Upper lobe of left lung (tissue), 4 donors: ENCODE measurements at regions not wholly inside any gene's neighbourhood (a gene's known extent, or its start where the extent isn't known, plus 50 kb on each side); places are given as distances from the start of the nearest gene placed in this dataset.

ENCODE experiments used
- EP300 ChIP-seq, 4 donors: sonication (generic); formaldehyde crosslinking; IDR thresholded peaks; one replicate each; pipeline ENCODE4 v1.5.1; 2017; ENCODE audit warnings: antibody characterized with exemption in 4 of 4, control low read depth in 2 of 4
- POLR2A ChIP-seq, 4 donors: fragments of 450-650 bp; IDR thresholded peaks; one replicate each; pipeline ENCODE4 v1.5.1; 2016 to 2017; ENCODE audit warnings: antibody characterized with exemption in 4 of 4, mild to moderate bottlenecking in 2 of 4
- POLR2AphosphoS5 ChIP-seq, 2 donors: sonication (generic); formaldehyde crosslinking; IDR thresholded peaks; one replicate each; pipeline ENCODE4 v1.5.1; 2017; ENCODE audit warnings: antibody characterized with exemption in 2 of 2
- TF ChIP-seq, protein P1 (sequence below), 6 experiments: fragments of 450-650 bp in 4 of 6; fragments of 200-600 bp in 2 of 6; sonication (generic) in 2 of 6; IDR thresholded peaks; one replicate each; pipeline ENCODE4 v1.5.1; 2016 to 2019; ENCODE audit warnings: antibody characterized with exemption in 6 of 6

GRCh38 chr9:121557581-121558447, 58.2 kb upstream of the GGTA1 start:
- TF ChIP-seq, protein P1, sequence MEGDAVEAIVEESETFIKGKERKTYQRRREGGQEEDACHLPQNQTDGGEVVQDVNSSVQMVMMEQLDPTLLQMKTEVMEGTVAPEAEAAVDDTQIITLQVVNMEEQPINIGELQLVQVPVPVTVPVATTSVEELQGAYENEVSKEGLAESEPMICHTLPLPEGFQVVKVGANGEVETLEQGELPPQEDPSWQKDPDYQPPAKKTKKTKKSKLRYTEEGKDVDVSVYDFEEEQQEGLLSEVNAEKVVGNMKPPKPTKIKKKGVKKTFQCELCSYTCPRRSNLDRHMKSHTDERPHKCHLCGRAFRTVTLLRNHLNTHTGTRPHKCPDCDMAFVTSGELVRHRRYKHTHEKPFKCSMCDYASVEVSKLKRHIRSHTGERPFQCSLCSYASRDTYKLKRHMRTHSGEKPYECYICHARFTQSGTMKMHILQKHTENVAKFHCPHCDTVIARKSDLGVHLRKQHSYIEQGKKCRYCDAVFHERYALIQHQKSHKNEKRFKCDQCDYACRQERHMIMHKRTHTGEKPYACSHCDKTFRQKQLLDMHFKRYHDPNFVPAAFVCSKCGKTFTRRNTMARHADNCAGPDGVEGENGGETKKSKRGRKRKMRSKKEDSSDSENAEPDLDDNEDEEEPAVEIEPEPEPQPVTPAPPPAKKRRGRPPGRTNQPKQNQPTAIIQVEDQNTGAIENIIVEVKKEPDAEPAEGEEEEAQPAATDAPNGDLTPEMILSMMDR (IDR thresholded peaks at IDR 0.05), result no peak
- TF ChIP-seq POLR2AphosphoS5 (IDR thresholded peaks at IDR 0.05) (peak; percentile 39 to 66), EP300 (IDR thresholded peaks at IDR 0.05) (peak in 2 of 4 donors; percentile 54 to 70), POLR2A (IDR thresholded peaks at IDR 0.05) (no peak)
